ENCODE measurements at regions not wholly inside any gene's neighbourhood (a gene's known extent, or its start where the extent isn't known, plus 50 kb on each side); places are given as distances from the start of the nearest gene placed in this dataset.

- no peak for DNase-seq (ENCODE audit: low read depth in 2 of 2)
- no peak overlapping the region for H3K4me3 ChIP-seq (replicated peaks in 1 of 4; ENCODE audit: control extremely low read depth in 1 of 4, insufficient read depth in 1 of 4, low read depth in 3 of 4, low read length in 4 of 4)
- no peaks in the 10 kb centered on the region for H3K27me3 ChIP-seq (ENCODE audit: control insufficient read depth, insufficient read depth, low read length)
- H3K4me1 ChIP-seq (ENCODE audit: control insufficient read depth, extremely low read depth, insufficient read depth, low read length) = no peaks in the 10 kb centered on the region
- no peaks in the 10 kb centered on the region for H4K20me1 ChIP-seq (ENCODE audit: control insufficient read depth, extremely low read depth, insufficient read depth, low read length)
- H3K4me2 ChIP-seq (ENCODE audit: extremely low read depth, insufficient read depth, low read length) = no peak overlapping the region
- no peak overlapping the region for H3K9ac ChIP-seq (ENCODE audit: insufficient read depth, low read length)
- H3K27ac ChIP-seq (ENCODE audit: insufficient read depth, low read length) = no peak overlapping the region
- H3K36me3 ChIP-seq (ENCODE audit: control insufficient read depth, insufficient read depth, low read length) = no peaks in the 10 kb centered on the region
- no peaks in the 10 kb centered on the region for H3K9me3 ChIP-seq (ENCODE audit: control insufficient read depth, insufficient read depth, low read depth, low read length)
- no peak for TF ChIP-seq CTCF (conservative IDR thresholded peaks at IDR 0.05 in 1 of 2, IDR thresholded peaks at IDR 0.05 in 1 of 2; ENCODE audit: low read depth in 1 of 2, low read length in 2 of 2)
- TF ChIP-seq EZH2 (IDR thresholded peaks at IDR 0.05; ENCODE audit: low read length, missing control alignments) = no peak
- H3K79me2 ChIP-seq (ENCODE audit: control insufficient read depth, insufficient read depth, low read length) = no peaks in the 10 kb centered on the region
- H2AFZ ChIP-seq (ENCODE audit: low read length) = no peak overlapping the region
These were observed 147.9 kb upstream of the PRICKLE1 start for GRCh38 chr12:42737398-42737797.

- Histone ChIP-seq H3K36me3 (ENCODE audit: control insufficient read depth, insufficient read depth, low read length) (no peaks in the 10 kb centered on the region), H3K4me2 (ENCODE audit: extremely low read depth, insufficient read depth, low read length) (peak overlapping the region; percentile 30), H3K9me3 (ENCODE audit: control insufficient read depth, insufficient read depth, low read depth, low read length) (no peaks in the 10 kb centered on the region), H3K4me1 (ENCODE audit: control insufficient read depth, extremely low read depth, insufficient read depth, low read length) (no peaks in the 10 kb centered on the region), H4K20me1 (ENCODE audit: control insufficient read depth, extremely low read depth, insufficient read depth, low read length) (no peaks in the 10 kb centered on the region), H2AFZ (ENCODE audit: low read length) (no peak overlapping the region), H3K79me2 (ENCODE audit: control insufficient read depth, insufficient read depth, low read length) (no peaks in the 10 kb centered on the region), H3K9ac (ENCODE audit: insufficient read depth, low read length) (no peak overlapping the region), H3K27me3 (ENCODE audit: control insufficient read depth, insufficient read depth, low read length) (no peaks in the 10 kb centered on the region), H3K27ac (ENCODE audit: insufficient read depth, low read length) (no peak overlapping the region), H3K4me3 (replicated peaks in 1 of 4; ENCODE audit: control extremely low read depth in 1 of 4, insufficient read depth in 1 of 4, low read depth in 3 of 4, low read length in 4 of 4) (no peak overlapping the region)
- no peak for TF ChIP-seq EZH2 (IDR thresholded peaks at IDR 0.05; ENCODE audit: low read length, missing control alignments)
- TF ChIP-seq CTCF (conservative IDR thresholded peaks at IDR 0.05 in 1 of 2, IDR thresholded peaks at IDR 0.05 in 1 of 2; ENCODE audit: low read depth in 1 of 2, low read length in 2 of 2) = no peak
- peak in 1 of 2 donors; percentile 72 for DNase-seq (ENCODE audit: low read depth in 2 of 2)
These were observed 146.4 kb upstream of the PRICKLE1 start for GRCh38 chr12:42735861-42736361.

DNA sequence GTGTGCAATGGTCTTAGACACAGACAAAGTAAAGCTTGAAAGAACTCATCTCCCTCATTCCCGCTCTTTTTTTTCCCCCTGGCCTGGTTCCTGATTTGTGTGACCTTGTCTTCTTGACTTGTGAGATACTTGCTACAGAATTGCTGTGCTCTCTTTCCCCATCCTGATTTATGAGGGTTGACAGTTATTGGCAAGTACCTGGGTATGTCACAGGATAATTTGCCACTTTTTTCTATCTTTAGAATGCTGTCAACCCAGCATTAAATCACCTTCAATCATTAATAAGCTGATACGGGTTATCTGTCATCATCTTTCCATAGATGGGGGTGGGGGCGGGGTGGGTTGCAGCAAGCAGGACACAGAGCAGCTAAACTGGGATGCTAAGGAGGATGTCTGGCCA is 144.4 kb upstream of the PRICKLE1 start:
- no peak for DNase-seq (ENCODE audit: low read depth in 2 of 2)
- Histone ChIP-seq H3K4me1 (ENCODE audit: control insufficient read depth, extremely low read depth, insufficient read depth, low read length) (no peaks in the 10 kb centered on the region), H2AFZ (ENCODE audit: low read length) (no peak overlapping the region), H3K9ac (ENCODE audit: insufficient read depth, low read length) (no peak overlapping the region), H4K20me1 (ENCODE audit: control insufficient read depth, extremely low read depth, insufficient read depth, low read length) (no peaks in the 10 kb centered on the region), H3K4me3 (replicated peaks in 1 of 4; ENCODE audit: control extremely low read depth in 1 of 4, insufficient read depth in 1 of 4, low read depth in 3 of 4, low read length in 4 of 4) (no peak overlapping the region), H3K27me3 (ENCODE audit: control insufficient read depth, insufficient read depth, low read length) (no peaks in the 10 kb centered on the region), H3K36me3 (ENCODE audit: control insufficient read depth, insufficient read depth, low read length) (no peaks in the 10 kb centered on the region), H3K79me2 (ENCODE audit: control insufficient read depth, insufficient read depth, low read length) (no peaks in the 10 kb centered on the region), H3K4me2 (ENCODE audit: extremely low read depth, insufficient read depth, low read length) (no peak overlapping the region), H3K27ac (ENCODE audit: insufficient read depth, low read length) (no peak overlapping the region), H3K9me3 (ENCODE audit: control insufficient read depth, insufficient read depth, low read depth, low read length) (no peaks in the 10 kb centered on the region)
- TF ChIP-seq CTCF (conservative IDR thresholded peaks at IDR 0.05 in 1 of 2, IDR thresholded peaks at IDR 0.05 in 1 of 2; ENCODE audit: low read depth in 1 of 2, low read length in 2 of 2) = no peak

Data from fibroblast of lung (primary cell).